Activated CD4-positive, alpha-beta T cell treated with anti-CD3 and anti-CD28 coated beads, Interleukin-2, amount 50 U/mL, for 1 hour (primary cell): ENCODE measurements at regions not wholly inside any gene's neighbourhood (a gene's known extent, or its start where the extent isn't known, plus 50 kb on each side); places are given as distances from the start of the nearest gene placed in this dataset.
A peak's percentile ranks its signal among the peaks of the same experiment; 100 is the strongest.

Experiments used
- DNase-seq: peaks from one replicate; pipeline ENCODE4 v3.0.0-alpha.2; 2020

DNA sequence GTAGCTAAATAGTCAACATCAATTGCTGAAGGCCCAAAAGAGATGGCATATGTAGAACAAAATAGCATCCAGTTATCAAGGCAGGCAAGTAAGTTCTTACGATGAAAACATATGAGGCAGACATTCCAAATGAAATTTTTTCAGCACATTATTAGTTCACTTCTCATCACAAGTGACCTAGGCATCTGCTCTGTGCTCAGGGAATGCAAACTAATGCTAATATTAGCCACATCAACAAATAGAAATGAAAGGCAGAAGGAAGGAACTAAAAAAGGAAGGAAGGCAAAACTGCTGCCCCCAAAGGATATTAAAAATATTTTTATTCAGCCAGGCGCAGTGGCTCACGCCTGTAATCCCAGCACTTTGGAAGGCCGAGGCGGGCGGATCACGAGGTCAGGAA is 51.2 kb upstream of the ROCK1 start:
- no peak for DNase-seq

GRCh38 chr18:21163647-21164547 is 52.3 kb upstream of the ROCK1 start:
- no peak for DNase-seq

DNA sequence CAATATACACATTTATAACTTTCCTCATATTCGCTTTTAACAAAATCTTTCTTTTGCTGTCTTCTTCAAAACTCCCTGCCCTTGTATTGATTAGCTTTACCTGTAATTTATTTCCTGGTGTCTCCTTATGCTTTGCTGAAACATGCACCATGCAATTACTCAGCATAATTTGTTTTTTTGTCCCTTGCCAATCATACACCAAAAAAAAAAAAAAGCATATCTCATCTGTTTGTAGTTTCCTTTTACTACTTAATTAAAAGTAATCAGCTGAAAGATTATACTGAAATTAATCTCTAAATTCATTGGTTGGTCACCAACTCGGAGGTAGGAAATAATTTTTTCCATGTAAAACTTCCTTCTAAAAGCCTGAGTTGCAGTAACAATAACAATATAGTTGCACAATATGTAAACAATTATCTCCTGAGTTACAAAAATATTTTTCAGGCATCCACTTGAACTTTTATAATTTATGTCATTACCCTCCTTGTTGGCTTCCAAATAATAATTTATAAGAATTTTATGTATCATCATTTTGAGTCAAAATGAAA is 53.0 kb upstream of the ROCK1 start:
- DNase-seq = no peak

DNA sequence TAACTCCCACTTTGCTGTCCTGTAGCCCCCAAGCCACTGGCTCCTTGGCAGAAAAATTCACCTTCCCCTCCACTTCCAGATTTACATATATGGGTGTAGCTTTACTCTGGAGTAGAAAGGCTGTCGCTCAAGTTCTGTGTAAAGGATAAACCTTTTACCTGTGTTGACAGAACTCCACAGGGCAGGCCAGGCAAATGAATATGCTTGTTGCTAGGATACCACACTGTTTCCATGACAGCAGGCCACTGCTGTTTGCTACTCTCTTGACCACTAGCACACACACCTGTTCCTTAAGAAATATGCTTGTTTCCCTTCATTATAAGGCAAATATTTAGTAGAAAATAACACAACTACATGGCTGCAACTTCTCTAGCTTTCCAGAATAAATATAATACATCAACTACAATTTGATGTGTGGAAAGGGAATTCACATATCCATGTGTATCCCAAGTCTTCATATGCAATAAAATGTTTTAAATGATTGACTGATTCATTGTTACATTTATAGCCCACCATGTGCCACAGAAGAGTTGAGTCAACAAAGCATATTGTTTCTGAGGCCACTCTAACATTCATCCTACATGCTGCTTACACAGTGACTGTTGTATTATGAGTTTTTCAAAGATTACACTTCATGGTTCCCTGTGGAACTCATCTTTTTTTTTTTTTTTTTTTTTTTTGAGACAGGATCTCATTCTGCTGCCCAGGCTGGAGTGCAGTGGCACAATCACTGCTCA is 56.2 kb upstream of the ROCK1 start:
- no peak for DNase-seq

- DNase-seq = no peak
Observed at GRCh38 chr18:21168880-21169279, 57.3 kb upstream of the ROCK1 start.

DNA sequence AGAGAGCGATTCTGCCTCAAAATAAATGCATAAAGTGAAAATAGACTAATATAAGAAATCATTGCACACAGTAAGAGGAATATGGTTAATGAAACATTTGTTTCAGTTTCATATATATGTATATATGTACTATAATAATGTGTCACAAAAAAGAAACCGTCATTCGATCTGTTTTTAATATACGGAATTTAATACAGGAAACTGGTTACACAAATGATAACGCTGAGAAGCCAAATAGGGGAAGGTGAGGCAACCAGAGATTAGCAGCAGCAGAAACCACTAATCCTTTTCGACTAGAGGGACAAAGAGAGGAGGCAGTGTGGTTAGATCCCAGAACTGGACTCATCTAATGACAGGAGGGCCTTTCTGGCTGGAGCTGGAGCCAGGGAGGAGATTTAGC is 64.2 kb upstream of the GREB1L start:
- no peak for DNase-seq

DNA sequence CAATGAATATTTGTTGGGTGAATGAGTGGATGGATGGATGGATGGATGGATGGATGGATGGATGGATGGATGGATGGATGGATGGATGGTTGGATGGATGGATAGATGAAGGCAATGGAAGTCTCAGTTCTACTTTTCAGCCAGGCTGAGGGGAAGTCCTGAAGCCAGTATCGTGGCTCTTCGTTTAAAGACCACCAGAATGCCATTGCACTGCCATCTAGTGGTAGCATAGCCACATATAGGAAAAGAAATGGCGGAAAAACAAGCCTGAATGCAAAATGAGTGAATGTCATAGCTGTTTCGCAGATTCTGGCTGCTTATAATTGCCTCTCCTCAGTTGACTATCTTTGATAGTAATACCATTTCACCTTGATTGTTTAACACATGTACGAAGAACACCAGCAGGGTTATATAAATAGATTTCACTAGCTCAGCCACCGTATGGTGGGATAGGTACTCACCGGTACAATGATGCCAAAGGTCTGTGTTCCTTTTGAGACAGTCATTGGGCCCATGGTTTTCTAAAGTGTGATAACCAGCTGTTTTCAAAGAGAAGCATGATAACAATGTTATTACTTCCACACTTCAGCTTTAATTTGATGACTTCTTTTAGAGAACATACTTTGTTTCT is 62.3 kb upstream of the GREB1L start:
- peak; percentile 15 for DNase-seq

- DNase-seq = no peak
Observed at GRCh38 chr18:21180588-21180987, 61.4 kb upstream of the GREB1L start.

DNA sequence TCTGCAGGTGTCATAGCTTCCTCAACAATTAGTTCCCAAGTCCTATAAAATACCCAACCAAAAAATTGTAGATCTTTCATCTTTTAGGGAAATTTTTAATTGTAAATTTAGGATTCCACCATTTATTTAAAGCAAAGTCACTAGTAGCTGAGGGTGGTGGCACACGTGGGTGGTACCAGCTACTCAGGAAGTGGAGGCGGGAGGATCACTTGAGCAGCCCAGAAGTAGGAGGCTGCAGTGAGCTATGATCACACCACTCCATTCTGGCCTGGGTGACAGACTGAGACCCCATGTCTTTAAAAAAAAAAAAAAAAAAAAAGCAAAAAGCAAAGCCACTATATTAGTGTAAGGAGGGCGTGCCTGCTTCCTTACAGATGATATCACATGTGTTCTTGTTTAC is 60.3 kb upstream of the GREB1L start:
- no peak for DNase-seq

- no peak for DNase-seq
Observed at GRCh38 chr18:21183670-21184069, 58.4 kb upstream of the GREB1L start.

DNA sequence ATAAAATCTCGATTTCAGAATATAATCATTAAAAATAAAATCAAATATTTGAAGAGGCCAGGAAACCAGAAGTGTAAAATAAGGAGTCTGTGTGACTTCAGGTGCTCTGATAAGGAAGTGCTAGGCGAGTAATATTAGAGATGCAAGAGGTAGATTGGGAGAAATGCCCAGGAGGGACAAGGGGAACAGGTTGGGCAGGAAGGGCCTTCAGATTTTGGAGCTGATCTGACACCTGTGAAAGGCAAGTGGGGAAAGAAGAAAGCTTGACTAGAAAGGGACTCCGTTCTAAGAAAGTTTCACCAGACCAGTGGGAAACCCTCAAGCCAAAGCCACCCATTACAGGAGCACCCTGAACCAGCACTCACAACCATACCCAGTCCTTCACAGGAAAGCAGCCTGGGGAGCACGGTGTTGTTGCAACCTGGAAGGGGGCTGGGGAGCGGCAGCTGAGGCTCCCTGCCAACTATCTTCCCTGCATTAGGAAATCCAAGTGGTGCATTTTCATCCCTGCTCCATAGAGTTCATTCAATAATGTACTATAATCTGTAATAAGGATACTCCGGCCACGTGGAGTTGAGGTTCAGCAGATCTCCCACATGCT is 57.5 kb upstream of the GREB1L start:
- DNase-seq = no peak

- no peak for DNase-seq
Observed at GRCh38 chr18:21187886-21188285, 54.1 kb upstream of the GREB1L start.

- DNase-seq = no peak
Observed at GRCh38 chr18:21191596-21192307, 50.3 kb upstream of the GREB1L start.
